ENCODE measurements at regions not wholly inside any gene's neighbourhood (a gene's known extent, or its start where the extent isn't known, plus 50 kb on each side); places are given as distances from the start of the nearest gene placed in this dataset.

- no peak for TF ChIP-seq CTCF (CRISPR knock-in tag; IDR thresholded peaks at IDR 0.05)
- no peak for TF ChIP-seq ZNF253 (CRISPR knock-in tag; IDR thresholded peaks at IDR 0.05; ENCODE audit: borderline replicate concordance)
- no peak for TF ChIP-seq REPIN1 (CRISPR knock-in tag; IDR thresholded peaks at IDR 0.05; ENCODE audit: borderline replicate concordance, low read depth)
- no peak for TF ChIP-seq MXD1 (CRISPR knock-in tag; IDR thresholded peaks at IDR 0.05)
These were observed 86.9 kb downstream of the SNX5 start for GRCh38 chr20:17881741-17882064.

Data from HepG2 (cell line).